HepG2 (cell line): ENCODE measurements at regions not wholly inside any gene's neighbourhood (a gene's known extent, or its start where the extent isn't known, plus 50 kb on each side); places are given as distances from the start of the nearest gene placed in this dataset.

ENCODE experiments used
- ATAC-seq: fragments of 200-7000 bp; cut with Tn5 transposase; 3 replicates; pipeline ENCODE4 v1.9.1; 2020; ENCODE audit warnings: mild to moderate bottlenecking, moderate library complexity
- BruUV-seq: library from RNA; stranded (reverse); fragments of 400-500 nt; replicated peaks from 2 replicates; lab custom pipeline; 2021; lab: Mats Ljungman, UMichigan
- CTCF ChIA-PET: fragments of 300-600 bp; formaldehyde crosslinking; extraction: SDS; loops from one replicate; lab custom pipeline; 2021; ENCODE audit warnings: low total read pairs, inconsistent platforms, low intra/inter-chr PET ratio; lab: Yijun Ruan, JAX
- POLR2A ChIA-PET: fragments of 350-600 bp; sonication (Branson Sonifier 250); formaldehyde crosslinking; loops from one replicate; lab custom pipeline; 2020; ENCODE audit warnings: antibody characterized with exemption, inconsistent platforms; lab: Yijun Ruan, JAX
- DNase-seq: peaks from one replicate; pipeline ENCODE4 v3.0.0-alpha.2; 2015; ENCODE audit warnings: low spot score
- FAIRE-seq: peaks from 3 replicates; lab custom pipeline; 2011; peaks lifted over from hg19 to GRCh38; lab: Jason Lieb, UNC
- H2AFZ ChIP-seq: one replicate; pipeline ENCODE4 v1.6.1; 2011; ENCODE audit warnings: low read length, inconsistent platforms
- H3K27ac ChIP-seq: fragments of 300-600 bp; 3 replicates; pipeline ENCODE4 v1.8.0; 2011; ENCODE audit warnings: mixed run types, mild to moderate bottlenecking, mixed read lengths, low read length, inconsistent platforms; ENCODE audit not compliant: insufficient read depth; ENCODE audit errors: extremely low read length
- H3K27me3 ChIP-seq, 2 experiments: fragments of 200-600 bp in 1 of 2; 2 replicates in 1 of 2; 3 replicates in 1 of 2; pipeline versions ENCODE4 v1.6.0 to v1.8.0; 2011; ENCODE audit warnings: low read length in 2 of 2, mild to moderate bottlenecking in 2 of 2, moderate library complexity in 2 of 2, inconsistent platforms in 1 of 2; ENCODE audit not compliant: insufficient read depth in 2 of 2, control insufficient read depth in 1 of 2
- H3K36me3 ChIP-seq, 2 experiments: fragments of 200-600 bp in 1 of 2; replicated peaks in 1 of 2; 2 replicates in 1 of 2; 3 replicates in 1 of 2; pipeline versions ENCODE4 v1.5.1 to v1.8.0; 2011; ENCODE audit warnings: low read length in 2 of 2, inconsistent platforms in 1 of 2; ENCODE audit not compliant: insufficient read depth in 2 of 2, control insufficient read depth in 1 of 2
- H3K4me1 ChIP-seq: 2 replicates; pipeline ENCODE4 v1.5.1; 2012; ENCODE audit warnings: low read length, inconsistent platforms; ENCODE audit not compliant: insufficient read depth
- H3K4me2 ChIP-seq: 2 replicates; pipeline ENCODE4 v1.6.0; 2011; ENCODE audit warnings: low read depth, low read length, inconsistent platforms
- H3K4me3 ChIP-seq, 3 experiments: fragments of 200-600 bp in 1 of 3; sonication (generic), shearing (Covaris generic) in 1 of 3; replicated peaks in 1 of 3; 2 replicates each; pipeline ENCODE4 v1.5.1; 2011 to 2016; ENCODE audit warnings: low read length in 3 of 3, inconsistent platforms in 2 of 3, low read depth in 2 of 3, mild to moderate bottlenecking in 2 of 3, control low read depth in 1 of 3, mixed read lengths in 1 of 3; ENCODE audit not compliant: insufficient read depth in 1 of 3
- H3K79me2 ChIP-seq: one replicate; pipeline ENCODE4 v1.6.1; 2011; ENCODE audit warnings: low read length, inconsistent platforms; ENCODE audit not compliant: insufficient read depth
- H3K9ac ChIP-seq: 2 replicates; pipeline ENCODE4 v1.6.0; 2011; ENCODE audit warnings: mild to moderate bottlenecking, low read depth, low read length, inconsistent platforms; ENCODE audit not compliant: insufficient read depth
- H3K9me3 ChIP-seq: 2 replicates; pipeline ENCODE4 v1.5.1; 2012; ENCODE audit warnings: mild to moderate bottlenecking, low read length
- H4K20me1 ChIP-seq: 2 replicates; pipeline ENCODE4 v1.6.0; 2011; ENCODE audit warnings: inconsistent platforms, mild to moderate bottlenecking, low read length, moderate library complexity; ENCODE audit not compliant: insufficient read depth
- KAT8 ChIP-seq: IDR thresholded peaks from 2 replicates; pipeline ENCODE4 v1.6.1; 2016; ENCODE audit warnings: missing genetic modification reagents, missing compliant biosample characterization
- NR1H2 ChIP-seq: sonication (generic); formaldehyde crosslinking; IDR thresholded peaks from 2 replicates; pipeline ENCODE4 v1.8.1; 2022; ENCODE audit warnings: low read depth, missing genetic modification reagents, borderline replicate concordance
- RAD21 ChIP-seq: fragments of 450-650 bp; formaldehyde crosslinking; IDR thresholded peaks from 2 replicates; pipeline ENCODE4 v1.5.0; 2020; ENCODE audit warnings: mild to moderate bottlenecking
- ZNF317 ChIP-seq: sonication (generic); formaldehyde crosslinking; IDR thresholded peaks from 2 replicates; pipeline ENCODE4 v1.5.0; 2020; ENCODE audit warnings: mild to moderate bottlenecking, missing genetic modification reagents
- WGBS: methylation state at CpG from one replicate; pipeline ENCODE4 v1.1.6; 2017; ENCODE audit warnings: low lambda C conversion rate; 5-methylcytosine and 5-hydroxymethylcytosine counted together
- in situ Hi-C: cut with HindIII; loops from 2 replicates; pipeline ENCODE4 v1.10.0; 2017; ENCODE audit warnings: low pct_unique_long_range_greater_than_20kb; ENCODE audit not compliant: extremely low pct_ligation_motif_present
- intact Hi-C: fragments of 100-400 bp; cut with micrococcal nuclease; formaldehyde crosslinking; loops from one replicate; pipeline ENCODE4 v1.10.0; 2022; ENCODE audit not compliant: unreplicated experiment
- TF ChIP-seq, protein P1 (sequence below): fragments of 450-650 bp; IDR thresholded peaks from 2 replicates; pipeline ENCODE4 v1.6.1; 2017; ENCODE audit warnings: mild to moderate bottlenecking
- TF ChIP-seq, protein P2 (sequence below): sonication (generic); formaldehyde crosslinking; IDR thresholded peaks from 2 replicates; pipeline ENCODE4 v1.5.1; 2020; ENCODE audit warnings: missing genetic modification reagents, mild to moderate bottlenecking, borderline replicate concordance

- CTCF ChIA-PET = no interaction called here
- Histone ChIP-seq H3K9ac (no peak overlapping the region), H3K9me3 (no peaks in the 10 kb centered on the region), H3K79me2 (no peaks in the 10 kb centered on the region), H4K20me1 (no peaks in the 10 kb centered on the region), H3K4me3 (no peak overlapping the region), H3K27ac (no peak overlapping the region), H3K36me3 (no peaks in the 10 kb centered on the region), H3K27me3 (peaks cover 0 to 14% of the 10 kb centered on the region in 2 experiments; a peak in 2 of 5 replicates), H2AFZ (no peak overlapping the region), H3K4me2 (no peak overlapping the region), H3K4me1 (no peaks in the 10 kb centered on the region)
- intact Hi-C loops = no loop called here
- DNase-seq (no peak), FAIRE-seq (no peak), ATAC-seq (no peak)
- 2% methylated on average over 7 of the region's 7 CpGs for WGBS
- BruUV-seq = no TSS peak
- POLR2A ChIA-PET = no interaction called here
- TF ChIP-seq, protein P1, sequence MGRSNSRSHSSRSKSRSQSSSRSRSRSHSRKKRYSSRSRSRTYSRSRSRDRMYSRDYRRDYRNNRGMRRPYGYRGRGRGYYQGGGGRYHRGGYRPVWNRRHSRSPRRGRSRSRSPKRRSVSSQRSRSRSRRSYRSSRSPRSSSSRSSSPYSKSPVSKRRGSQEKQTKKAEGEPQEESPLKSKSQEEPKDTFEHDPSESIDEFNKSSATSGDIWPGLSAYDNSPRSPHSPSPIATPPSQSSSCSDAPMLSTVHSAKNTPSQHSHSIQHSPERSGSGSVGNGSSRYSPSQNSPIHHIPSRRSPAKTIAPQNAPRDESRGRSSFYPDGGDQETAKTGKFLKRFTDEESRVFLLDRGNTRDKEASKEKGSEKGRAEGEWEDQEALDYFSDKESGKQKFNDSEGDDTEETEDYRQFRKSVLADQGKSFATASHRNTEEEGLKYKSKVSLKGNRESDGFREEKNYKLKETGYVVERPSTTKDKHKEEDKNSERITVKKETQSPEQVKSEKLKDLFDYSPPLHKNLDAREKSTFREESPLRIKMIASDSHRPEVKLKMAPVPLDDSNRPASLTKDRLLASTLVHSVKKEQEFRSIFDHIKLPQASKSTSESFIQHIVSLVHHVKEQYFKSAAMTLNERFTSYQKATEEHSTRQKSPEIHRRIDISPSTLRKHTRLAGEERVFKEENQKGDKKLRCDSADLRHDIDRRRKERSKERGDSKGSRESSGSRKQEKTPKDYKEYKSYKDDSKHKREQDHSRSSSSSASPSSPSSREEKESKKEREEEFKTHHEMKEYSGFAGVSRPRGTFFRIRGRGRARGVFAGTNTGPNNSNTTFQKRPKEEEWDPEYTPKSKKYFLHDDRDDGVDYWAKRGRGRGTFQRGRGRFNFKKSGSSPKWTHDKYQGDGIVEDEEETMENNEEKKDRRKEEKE = no peak
- no peak for TF ChIP-seq KAT8
- no peak for TF ChIP-seq ZNF317 (CRISPR knock-in tag)
- no peak for TF ChIP-seq RAD21
- TF ChIP-seq NR1H2 (CRISPR knock-in tag) = no peak
- TF ChIP-seq, protein P2, sequence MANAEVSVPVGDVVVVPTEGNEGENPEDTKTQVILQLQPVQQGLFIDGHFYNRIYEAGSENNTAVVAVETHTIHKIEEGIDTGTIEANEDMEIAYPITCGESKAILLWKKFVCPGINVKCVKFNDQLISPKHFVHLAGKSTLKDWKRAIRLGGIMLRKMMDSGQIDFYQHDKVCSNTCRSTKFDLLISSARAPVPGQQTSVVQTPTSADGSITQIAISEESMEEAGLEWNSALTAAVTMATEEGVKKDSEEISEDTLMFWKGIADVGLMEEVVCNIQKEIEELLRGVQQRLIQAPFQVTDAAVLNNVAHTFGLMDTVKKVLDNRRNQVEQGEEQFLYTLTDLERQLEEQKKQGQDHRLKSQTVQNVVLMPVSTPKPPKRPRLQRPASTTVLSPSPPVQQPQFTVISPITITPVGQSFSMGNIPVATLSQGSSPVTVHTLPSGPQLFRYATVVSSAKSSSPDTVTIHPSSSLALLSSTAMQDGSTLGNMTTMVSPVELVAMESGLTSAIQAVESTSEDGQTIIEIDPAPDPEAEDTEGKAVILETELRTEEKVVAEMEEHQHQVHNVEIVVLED (CRISPR knock-in tag) = no peak
- TF ChIP-seq, all 625 proteins: peak for 0
- in situ Hi-C loops = no loop called here
These were observed 122.5 kb upstream of the FOXD3 start for GRCh38 chr1:63199706-63200335.
